HUES48 (cell line): ENCODE measurements at regions not wholly inside any gene's neighbourhood (a gene's known extent, or its start where the extent isn't known, plus 50 kb on each side); places are given as distances from the start of the nearest gene placed in this dataset.

Experiments used
- H3K27ac ChIP-seq: one replicate; pipeline ENCODE4 v1.7.0; 2013; ENCODE audit warnings: low read depth, low read length, inconsistent platforms
- H3K27me3 ChIP-seq: 2 replicates; pipeline ENCODE4 v1.6.1; 2013; ENCODE audit warnings: mild to moderate bottlenecking, low read length; ENCODE audit not compliant: control insufficient read depth, insufficient read depth
- H3K36me3 ChIP-seq: 2 replicates; pipeline ENCODE4 v1.6.1; 2013; ENCODE audit warnings: low read length; ENCODE audit not compliant: control insufficient read depth, insufficient read depth
- H3K4me1 ChIP-seq: 2 replicates; pipeline ENCODE4 v1.6.1; 2013; ENCODE audit warnings: mild to moderate bottlenecking, low read length; ENCODE audit not compliant: control insufficient read depth, insufficient read depth
- H3K4me3 ChIP-seq: 2 replicates; pipeline ENCODE4 v1.5.1; 2013; ENCODE audit warnings: mild to moderate bottlenecking, low read depth, low read length
- H3K9ac ChIP-seq: 2 replicates; pipeline ENCODE4 v1.6.1; 2013; ENCODE audit warnings: mild to moderate bottlenecking, low read depth, low read length, moderate library complexity
- H3K9me3 ChIP-seq: 2 replicates; pipeline ENCODE4 v1.6.1; 2013; ENCODE audit warnings: low read length; ENCODE audit not compliant: control insufficient read depth, insufficient read depth

DNA sequence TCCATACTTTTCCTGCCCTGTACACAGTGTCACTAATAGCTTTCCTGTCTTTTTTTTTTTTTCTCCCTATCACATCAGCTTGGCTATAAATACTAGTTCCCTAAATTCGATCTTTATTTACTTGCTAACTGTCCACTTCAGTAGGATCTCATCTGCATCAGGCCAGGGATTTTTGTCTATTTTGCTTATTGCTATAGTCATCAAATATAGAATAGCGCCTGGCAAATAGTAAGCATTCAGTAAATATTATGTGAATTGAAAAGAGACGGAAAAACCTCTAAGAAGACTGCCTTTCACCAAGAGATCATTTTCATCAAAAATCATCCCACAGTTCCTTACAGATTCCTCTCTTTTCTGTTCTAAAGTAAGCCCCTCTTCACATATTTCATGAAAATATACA is 429.1 kb downstream of the FLRT2 start:
- H3K27me3 ChIP-seq: no peaks in the 10 kb centered on the region
- H3K36me3 ChIP-seq: no peaks in the 10 kb centered on the region
- no peak overlapping the region for H3K4me3 ChIP-seq
- H3K9ac ChIP-seq: no peak overlapping the region
- no peaks in the 10 kb centered on the region for H3K9me3 ChIP-seq
- 0 out of 2 replicates have a peak, but pooled peaks cover 3% of the 10 kb centered on the region for H3K4me1 ChIP-seq
- no peak overlapping the region for H3K27ac ChIP-seq

DNA sequence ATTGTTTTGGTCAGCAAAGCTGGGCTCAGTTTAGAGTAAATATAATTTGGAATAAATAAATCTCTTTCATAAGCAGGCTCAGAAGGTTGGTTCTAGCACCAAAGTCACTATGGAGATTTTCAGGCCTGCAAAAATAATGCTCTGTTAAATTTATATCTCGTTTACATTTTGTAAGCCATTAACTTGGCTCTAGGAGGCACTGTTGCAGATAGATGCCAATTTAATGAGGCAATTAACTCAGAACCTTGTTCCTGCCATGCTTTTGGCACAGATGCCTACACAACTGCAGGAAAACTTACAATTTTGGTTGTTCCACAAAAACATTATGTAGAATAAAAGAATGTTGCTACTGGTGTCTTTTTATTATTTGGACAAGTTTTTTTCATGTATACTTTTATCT is 428.1 kb downstream of the FLRT2 start:
- H3K9ac ChIP-seq: no peak overlapping the region
- no peak overlapping the region for H3K4me3 ChIP-seq
- H3K27ac ChIP-seq: no peak overlapping the region
- H3K36me3 ChIP-seq: no peaks in the 10 kb centered on the region
- 0 out of 2 replicates have a peak, but pooled peaks cover 2% of the 10 kb centered on the region for H3K4me1 ChIP-seq
- H3K27me3 ChIP-seq: no peaks in the 10 kb centered on the region
- H3K9me3 ChIP-seq: no peaks in the 10 kb centered on the region

DNA sequence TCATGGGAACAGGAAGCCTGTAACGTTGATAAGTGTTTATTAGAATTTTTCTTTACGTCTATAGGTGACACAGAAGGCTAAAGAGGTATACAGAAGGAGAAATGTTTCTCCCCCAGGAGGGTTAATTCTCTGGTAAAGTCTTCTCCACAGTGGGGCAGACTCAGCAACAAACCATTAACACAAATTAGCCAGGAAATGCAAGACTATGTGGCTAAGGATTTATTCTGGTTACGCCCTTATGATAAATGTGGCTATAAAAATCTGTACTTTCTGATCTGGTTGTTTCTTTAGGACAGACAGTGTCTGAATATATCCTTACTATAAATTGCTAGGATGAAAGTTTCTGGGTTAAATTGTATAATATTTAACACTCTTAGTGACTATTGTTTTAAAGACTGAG is 423.3 kb downstream of the FLRT2 start:
- no peak overlapping the region for H3K4me3 ChIP-seq
- no peaks in the 10 kb centered on the region for H3K9me3 ChIP-seq

DNA sequence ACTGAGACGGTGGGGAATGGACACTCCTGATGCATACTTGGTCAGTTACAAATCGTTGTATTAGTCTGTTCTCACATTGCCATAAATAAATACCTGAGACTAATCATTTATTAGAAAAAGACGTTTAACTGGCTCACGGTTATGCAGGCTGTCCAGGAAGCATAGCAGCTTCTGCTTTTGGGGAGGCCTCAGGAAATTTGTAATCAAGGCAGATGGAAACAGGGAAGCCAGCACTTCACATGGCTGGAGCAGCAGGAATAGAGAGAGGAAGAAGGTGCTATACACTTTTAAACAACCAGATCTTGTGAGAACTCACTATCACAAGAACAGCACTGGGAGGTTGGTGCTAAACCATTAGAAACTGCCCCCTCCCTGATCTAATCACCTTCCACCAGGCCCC is 418.2 kb downstream of the FLRT2 start:
- no peaks in the 10 kb centered on the region for H3K9me3 ChIP-seq
- H3K9ac ChIP-seq: no peak overlapping the region
- H3K27ac ChIP-seq: no peak overlapping the region
- no peak overlapping the region for H3K4me3 ChIP-seq
- no peaks in the 10 kb centered on the region for H3K4me1 ChIP-seq
- H3K36me3 ChIP-seq: no peaks in the 10 kb centered on the region
- no peaks in the 10 kb centered on the region for H3K27me3 ChIP-seq

More for the DNA sequence above, 423.3 kb downstream of the FLRT2 start:
- Histone ChIP-seq H3K27me3 (no peaks in the 10 kb centered on the region), H3K9ac (no peak overlapping the region), H3K27ac (no peak overlapping the region), H3K4me1 (no peaks in the 10 kb centered on the region), H3K36me3 (no peaks in the 10 kb centered on the region)

DNA sequence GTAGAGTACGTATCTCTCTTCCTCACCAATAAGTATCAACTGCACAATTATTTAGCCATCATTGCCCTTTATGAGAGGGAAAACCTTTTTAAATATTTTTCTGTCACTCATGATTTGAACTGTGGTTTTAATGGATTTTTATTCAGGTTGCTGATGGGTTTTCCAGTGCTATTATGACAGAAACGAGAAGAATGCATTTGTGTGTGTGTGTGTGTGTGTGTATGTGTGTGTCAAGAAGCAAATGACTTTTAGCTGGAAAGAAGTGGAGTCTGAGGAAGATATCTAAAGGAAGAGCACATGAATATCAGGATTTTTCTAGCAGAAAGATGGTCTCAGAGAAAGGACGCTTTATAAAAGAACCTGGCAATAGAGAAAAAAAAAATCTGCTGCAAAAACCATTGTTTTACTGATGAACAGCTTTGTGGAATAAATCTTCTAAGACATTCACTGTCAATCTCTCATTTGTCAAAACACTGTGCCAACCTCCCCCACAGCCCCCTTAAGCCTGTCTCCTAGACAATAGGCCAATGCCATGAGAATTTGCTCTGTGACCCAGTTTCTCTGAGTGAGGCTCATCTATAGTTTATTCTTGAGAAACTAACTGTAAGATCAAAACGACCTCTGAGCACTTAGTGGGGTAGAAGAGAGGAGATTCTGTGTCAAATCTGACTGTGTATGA is 417.7 kb downstream of the FLRT2 start:
- no peak overlapping the region for H3K9ac ChIP-seq
- H3K27me3 ChIP-seq: no peaks in the 10 kb centered on the region

DNA sequence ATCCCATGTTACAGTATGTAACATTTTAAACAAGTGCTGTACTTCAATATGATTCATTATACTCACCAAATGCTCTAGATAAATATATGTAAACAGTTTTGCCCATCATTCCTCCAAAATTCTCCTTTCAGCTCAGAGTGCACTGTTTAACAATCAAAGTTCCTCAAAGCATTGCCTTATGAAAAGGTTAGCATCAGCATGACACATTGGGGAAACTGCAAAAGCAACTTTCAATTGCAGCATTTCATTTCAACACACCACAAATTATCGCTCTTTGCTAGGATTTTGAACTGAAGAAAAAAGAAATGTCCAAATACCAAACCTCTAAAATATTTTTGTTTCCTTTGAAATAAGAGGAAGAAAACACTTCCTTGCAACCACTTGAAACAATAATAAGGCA is 413.2 kb downstream of the FLRT2 start:
- H3K36me3 ChIP-seq: no peaks in the 10 kb centered on the region
- no peak overlapping the region for H3K9ac ChIP-seq
- H3K4me1 ChIP-seq: no peaks in the 10 kb centered on the region
- no peak overlapping the region for H3K4me3 ChIP-seq
- no peaks in the 10 kb centered on the region for H3K27me3 ChIP-seq
- no peaks in the 10 kb centered on the region for H3K9me3 ChIP-seq
- no peak overlapping the region for H3K27ac ChIP-seq

More for the DNA sequence above, 417.7 kb downstream of the FLRT2 start:
- no peak overlapping the region for H3K4me3 ChIP-seq
- no peaks in the 10 kb centered on the region for H3K9me3 ChIP-seq
- no peaks in the 10 kb centered on the region for H3K36me3 ChIP-seq
- H3K27ac ChIP-seq: no peak overlapping the region
- no peaks in the 10 kb centered on the region for H3K4me1 ChIP-seq

DNA sequence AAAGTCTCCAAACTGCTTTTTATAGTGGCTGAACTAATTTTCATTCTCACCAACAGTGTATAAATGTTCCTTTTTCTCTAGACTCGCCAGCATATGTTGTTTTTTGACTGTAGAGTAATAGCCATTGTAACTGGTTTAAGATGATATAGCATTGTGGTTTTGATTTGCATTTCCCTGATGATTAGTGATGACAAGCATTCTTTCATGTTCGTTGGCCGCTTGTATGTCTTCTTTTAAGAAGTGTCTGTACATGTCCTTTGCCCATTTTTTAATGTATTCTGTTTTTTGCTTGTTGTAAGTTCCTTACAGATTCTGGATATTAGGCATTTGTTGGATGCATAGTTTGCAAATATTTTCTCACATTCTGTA is 404.9 kb downstream of the FLRT2 start:
- no peak overlapping the region for H3K27ac ChIP-seq
- no peaks in the 10 kb centered on the region for H3K27me3 ChIP-seq
- no peaks in the 10 kb centered on the region for H3K4me1 ChIP-seq
- H3K4me3 ChIP-seq: no peak overlapping the region
- H3K9ac ChIP-seq: no peak overlapping the region
- no peaks in the 10 kb centered on the region for H3K36me3 ChIP-seq
- H3K9me3 ChIP-seq: no peaks in the 10 kb centered on the region; the same call in 1 of the 2 replicates

DNA sequence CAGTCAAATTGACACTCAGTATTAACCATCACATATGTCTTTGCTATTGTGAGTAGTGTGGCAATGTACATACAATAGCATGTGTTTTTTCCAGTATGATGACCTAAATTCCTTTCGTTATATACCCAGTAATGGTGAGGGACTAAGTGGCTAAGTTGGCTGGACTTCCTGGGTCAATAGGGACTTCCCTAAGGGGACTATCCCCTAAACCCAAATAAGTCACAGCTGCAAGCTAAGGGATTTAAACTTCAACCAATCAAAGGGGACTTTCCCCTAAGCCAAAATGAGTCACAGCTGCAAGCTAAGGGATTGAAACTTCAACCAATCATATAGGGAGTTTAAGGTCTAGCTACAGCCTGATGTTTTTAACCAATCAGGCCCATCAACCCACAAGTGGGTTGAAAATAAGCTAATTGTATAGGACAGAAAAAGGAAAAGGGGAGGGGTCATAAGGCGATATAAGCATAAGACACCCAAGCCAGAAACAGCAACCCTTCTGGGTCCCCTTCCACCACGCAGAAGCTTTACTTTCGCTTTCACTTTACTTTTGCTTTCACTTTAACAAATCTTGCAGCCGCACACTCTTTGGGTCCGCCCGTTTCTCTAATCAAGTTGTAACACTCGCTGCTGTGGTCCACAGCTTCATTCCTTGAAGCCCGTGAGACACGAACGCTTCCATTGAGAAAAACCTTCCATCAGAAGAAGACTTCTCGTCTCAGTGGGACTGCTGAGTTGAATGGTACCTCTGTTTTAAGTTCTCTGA is 404.4 kb downstream of the FLRT2 start:
- no peaks in the 10 kb centered on the region; the same call in 1 of the 2 replicates for H3K9me3 ChIP-seq
- H3K9ac ChIP-seq: no peak overlapping the region
- no peaks in the 10 kb centered on the region for H3K27me3 ChIP-seq
- no peaks in the 10 kb centered on the region for H3K36me3 ChIP-seq
- no peak overlapping the region for H3K27ac ChIP-seq
- no peaks in the 10 kb centered on the region for H3K4me1 ChIP-seq
- no peak overlapping the region for H3K4me3 ChIP-seq

DNA sequence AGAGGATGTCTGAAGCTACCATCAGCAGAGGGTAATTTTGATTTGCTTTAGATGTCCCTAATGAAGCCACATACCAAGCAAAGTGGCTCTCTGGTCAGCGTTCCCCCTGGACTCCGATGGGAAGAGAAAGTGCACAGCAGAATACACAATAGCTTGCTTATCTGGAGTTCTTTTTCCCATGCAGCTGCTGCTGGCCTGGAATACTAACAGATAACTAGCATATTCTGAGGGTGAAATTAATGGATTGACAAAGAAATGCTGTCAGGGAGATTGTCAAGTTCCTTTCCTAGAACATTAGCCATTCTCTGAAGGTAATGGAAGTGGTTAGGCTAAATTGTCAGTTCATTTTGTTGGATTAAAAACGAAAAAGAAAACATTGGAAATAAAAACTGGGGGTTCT is 391.3 kb downstream of the FLRT2 start:
- no peak overlapping the region for H3K9ac ChIP-seq
- no peak overlapping the region for H3K27ac ChIP-seq
- no peaks in the 10 kb centered on the region for H3K4me1 ChIP-seq
- H3K27me3 ChIP-seq: no peaks in the 10 kb centered on the region
- H3K36me3 ChIP-seq: no peaks in the 10 kb centered on the region
- H3K9me3 ChIP-seq: no peaks in the 10 kb centered on the region
- H3K4me3 ChIP-seq: no peak overlapping the region

DNA sequence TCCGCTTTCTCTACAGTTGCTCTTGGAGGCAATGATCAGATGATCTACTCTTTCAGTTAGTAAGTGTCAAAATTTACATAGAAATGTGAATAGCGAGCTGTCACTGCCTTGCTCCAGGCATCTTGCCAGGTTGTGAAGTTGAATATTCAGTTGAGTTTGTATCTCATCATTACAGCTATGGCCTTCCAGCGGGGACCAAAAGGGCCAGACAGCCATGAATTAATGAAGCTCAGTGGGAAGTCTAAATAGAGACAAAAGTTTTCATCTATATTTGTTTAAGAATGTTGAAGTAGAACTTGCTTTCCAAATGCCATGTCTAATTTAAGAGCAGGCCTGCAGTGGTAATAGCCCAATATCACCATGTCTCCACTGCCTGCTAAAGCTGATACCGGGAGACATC is 387.8 kb downstream of the FLRT2 start:
- H3K9me3 ChIP-seq: no peaks in the 10 kb centered on the region
- no peak overlapping the region for H3K9ac ChIP-seq
- no peaks in the 10 kb centered on the region for H3K4me1 ChIP-seq
- no peak overlapping the region for H3K27ac ChIP-seq
- no peak overlapping the region for H3K4me3 ChIP-seq
- H3K36me3 ChIP-seq: no peaks in the 10 kb centered on the region
- no peaks in the 10 kb centered on the region for H3K27me3 ChIP-seq

DNA sequence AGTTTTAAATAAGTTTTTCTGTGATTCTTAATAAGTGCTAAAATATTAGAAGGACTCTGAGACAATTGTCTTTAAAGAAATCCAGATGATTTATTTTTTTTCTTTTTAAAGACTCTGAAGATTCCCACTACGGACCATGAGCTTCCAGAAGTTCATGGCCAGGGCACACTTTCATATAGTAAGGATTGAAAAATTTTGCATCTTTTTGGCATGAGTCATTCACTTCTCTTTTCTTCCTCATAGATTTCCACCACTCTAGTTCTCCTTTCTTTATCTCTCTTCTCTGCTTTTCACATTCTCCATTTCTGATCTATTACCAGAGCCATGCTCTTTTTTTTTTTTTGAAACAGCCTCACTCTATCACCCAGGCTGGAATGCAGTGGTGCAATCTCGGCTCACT is 385.8 kb downstream of the FLRT2 start:
- no peaks in the 10 kb centered on the region for H3K9me3 ChIP-seq
- H3K27ac ChIP-seq: no peak overlapping the region
- H3K4me1 ChIP-seq: no peaks in the 10 kb centered on the region
- no peak overlapping the region for H3K9ac ChIP-seq
- H3K36me3 ChIP-seq: no peaks in the 10 kb centered on the region
- no peak overlapping the region for H3K4me3 ChIP-seq
- no peaks in the 10 kb centered on the region for H3K27me3 ChIP-seq
